KOPT-K1 (cell line): ENCODE measurements at regions not wholly inside any gene's neighbourhood (a gene's known extent, or its start where the extent isn't known, plus 50 kb on each side); places are given as distances from the start of the nearest gene placed in this dataset.
"Not testable (repeated sequence)": the region's sequence is repeated elsewhere in the genome, so short reads cannot be mapped to it uniquely, and the experiment has no call there.

ENCODE experiments used
- H3K27ac ChIP-seq: fragments of 200-600 bp; sonication (generic); 2 replicates; pipeline ENCODE4 v1.5.1; 2016; ENCODE audit warnings: antibody characterized with exemption, mild to moderate bottlenecking, low read depth, low read length; ENCODE audit not compliant: poor library complexity, severe bottlenecking
- H3K36me3 ChIP-seq: fragments of 200-600 bp; sonication (generic); 2 replicates; pipeline ENCODE4 v1.5.1; 2017; ENCODE audit warnings: antibody characterized with exemption, mild to moderate bottlenecking, low read length, moderate library complexity; ENCODE audit not compliant: insufficient read depth
- H3K9me3 ChIP-seq: fragments of 200-600 bp; sonication (generic); 2 replicates; pipeline ENCODE4 v1.5.1; 2017; ENCODE audit warnings: antibody characterized with exemption, low read length, mild to moderate bottlenecking; ENCODE audit not compliant: insufficient read depth, poor library complexity, severe bottlenecking

DNA sequence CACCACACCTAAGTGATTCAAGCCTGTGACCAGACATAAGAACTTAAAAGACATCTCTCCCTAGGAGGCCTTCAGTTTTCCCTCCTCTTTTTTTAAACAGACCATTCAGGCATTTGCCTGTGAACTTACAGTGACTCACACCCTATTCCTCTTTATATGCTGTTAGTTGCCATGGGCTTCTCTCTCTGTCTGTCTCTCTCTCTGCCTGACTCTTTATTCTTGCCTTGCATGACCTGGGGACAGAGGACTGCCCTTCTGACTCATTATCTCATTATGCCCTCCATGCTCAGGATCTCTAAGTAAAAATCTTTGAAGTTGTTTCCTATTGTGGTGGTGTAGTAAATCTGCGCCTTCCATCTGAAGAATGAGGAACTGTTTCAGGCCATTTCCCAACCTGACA, 442.2 kb upstream of the MAN1A1 start:
- Histone ChIP-seq H3K9me3 (no peaks in the 10 kb centered on the region), H3K27ac (no peak overlapping the region), H3K36me3 (no peaks in the 10 kb centered on the region)

GRCh38 chr6:119781365-119781764, 431.8 kb upstream of the MAN1A1 start:
- H3K36me3 ChIP-seq, result no peaks in the 10 kb centered on the region
- no peaks in the 10 kb centered on the region for H3K9me3 ChIP-seq
- no peak overlapping the region for H3K27ac ChIP-seq

DNA sequence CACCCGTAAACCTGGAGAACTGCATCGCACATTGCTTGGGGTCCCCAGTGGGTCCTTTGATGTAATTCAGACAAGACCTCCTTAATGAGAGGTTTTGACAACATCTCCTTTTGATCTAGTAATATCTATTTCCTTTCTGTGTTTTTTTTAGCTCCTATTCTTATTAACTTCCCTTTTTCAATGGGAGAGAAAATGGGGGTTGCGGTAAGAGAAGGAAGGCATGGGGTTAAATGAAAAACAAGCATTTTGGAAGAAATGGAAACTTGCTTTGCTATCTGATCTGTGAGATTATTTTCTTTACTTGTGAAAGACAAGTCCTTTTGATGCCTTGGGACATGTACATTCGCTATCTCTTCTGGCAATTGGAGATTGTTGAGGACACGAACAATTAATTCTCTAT, 418.6 kb upstream of the MAN1A1 start:
- Histone ChIP-seq H3K27ac (no peak overlapping the region), H3K36me3 (no peaks in the 10 kb centered on the region), H3K9me3 (peaks cover 8% of the 10 kb centered on the region)

DNA sequence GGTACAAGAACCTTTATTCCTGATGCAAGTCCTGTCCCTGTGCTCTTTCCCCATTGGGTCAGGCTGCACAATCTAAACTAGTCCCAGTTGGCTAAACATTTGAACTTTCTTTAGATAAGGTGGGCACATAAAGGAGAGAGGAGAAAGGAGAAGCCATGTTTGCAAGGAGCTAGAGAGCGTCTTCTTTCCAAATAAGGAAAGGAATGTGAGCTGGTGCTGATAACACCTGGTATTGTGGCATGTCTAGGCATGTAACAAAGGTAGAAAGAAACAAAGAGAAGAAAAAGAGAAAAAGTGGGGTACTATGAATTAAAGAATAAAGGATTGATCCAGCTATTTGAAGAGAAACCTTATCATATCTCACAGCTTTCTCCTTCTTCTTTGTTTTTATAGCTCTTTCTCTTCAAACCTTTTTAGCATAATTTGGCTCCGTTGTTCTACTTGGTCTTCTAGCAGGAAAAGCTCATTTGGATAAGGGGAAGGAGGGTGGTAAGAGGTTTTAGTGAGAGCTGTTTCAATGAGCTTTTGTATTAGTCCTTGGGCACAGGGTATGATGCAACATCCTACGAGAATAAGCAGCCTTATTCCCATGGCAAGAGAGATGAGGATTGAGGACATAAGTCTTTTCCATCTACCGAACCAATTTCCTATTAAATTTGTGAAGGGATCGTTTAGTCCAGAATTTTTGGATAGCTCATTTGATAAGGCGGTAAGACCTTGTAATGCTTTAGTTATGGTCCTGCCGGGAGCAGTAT, 415.5 kb upstream of the MAN1A1 start:
- Histone ChIP-seq H3K27ac (no peak overlapping the region), H3K36me3 (no peaks in the 10 kb centered on the region), H3K9me3 (no peaks in the 10 kb centered on the region)

GRCh38 chr6:119760046-119760445, 410.5 kb upstream of the MAN1A1 start:
- Histone ChIP-seq H3K27ac (no peak overlapping the region), H3K9me3 (no peaks in the 10 kb centered on the region), H3K36me3 (no peaks in the 10 kb centered on the region)

- Histone ChIP-seq H3K9me3 (no peaks in the 10 kb centered on the region), H3K27ac (no peak overlapping the region), H3K36me3 (no peaks in the 10 kb centered on the region)
These were observed 408.8 kb upstream of the MAN1A1 start for GRCh38 chr6:119758385-119758784.

- H3K27ac ChIP-seq, result no peak overlapping the region
- no peaks in the 10 kb centered on the region for H3K36me3 ChIP-seq
- no peaks in the 10 kb centered on the region for H3K9me3 ChIP-seq
These were observed 407.9 kb upstream of the MAN1A1 start for GRCh38 chr6:119757467-119757866.

DNA sequence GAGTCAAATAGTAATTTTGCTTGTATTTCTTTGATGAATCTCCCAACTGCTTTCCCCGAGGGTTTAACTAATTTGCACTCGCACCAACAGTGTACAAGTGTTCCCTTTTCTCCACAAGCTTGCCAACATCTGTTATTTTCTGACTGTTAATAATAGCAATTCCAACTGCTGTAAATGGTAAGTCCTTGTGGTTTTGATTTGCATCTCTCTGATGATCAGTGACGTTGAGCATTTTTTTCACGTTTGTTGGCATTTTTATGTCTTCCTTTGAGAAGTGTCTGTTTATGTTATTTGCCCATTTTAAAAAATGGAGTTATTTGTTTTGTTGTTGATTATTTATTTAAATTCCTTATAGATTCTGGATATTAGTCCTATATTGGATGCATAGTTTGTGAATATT, 399.8 kb upstream of the MAN1A1 start:
- Histone ChIP-seq H3K9me3 (no peaks in the 10 kb centered on the region), H3K27ac (no peak overlapping the region), H3K36me3 (no peaks in the 10 kb centered on the region)

GRCh38 chr6:119748535-119748934, 399.0 kb upstream of the MAN1A1 start:
- H3K36me3 ChIP-seq, H3K9me3 ChIP-seq, H3K27ac ChIP-seq: not testable (repeated sequence)

GRCh38 chr6:119742188-119742803, 392.7 kb upstream of the MAN1A1 start:
- Histone ChIP-seq H3K27ac (no peak overlapping the region), H3K36me3 (no peaks in the 10 kb centered on the region), H3K9me3 (no peaks in the 10 kb centered on the region)

DNA sequence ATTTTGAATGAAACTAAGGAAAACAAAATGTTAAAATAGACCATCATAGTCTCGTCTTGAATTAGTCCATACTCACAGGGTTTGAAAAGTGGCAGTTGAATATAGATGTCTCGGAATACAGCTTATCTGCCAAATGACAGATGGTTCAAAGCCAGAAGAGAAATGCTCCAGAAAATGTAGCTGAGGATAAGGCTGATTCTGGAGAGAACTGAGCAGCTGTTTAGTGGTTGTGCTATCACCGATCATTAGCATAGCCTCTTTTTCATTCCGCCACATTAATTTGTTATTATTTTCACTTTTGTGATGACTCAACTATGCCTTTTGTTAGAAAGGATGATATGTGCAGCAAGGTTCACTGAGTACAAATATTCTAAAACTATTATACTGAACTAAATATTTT, 390.2 kb upstream of the MAN1A1 start:
- Histone ChIP-seq H3K27ac (no peak overlapping the region), H3K9me3 (no peaks in the 10 kb centered on the region), H3K36me3 (no peaks in the 10 kb centered on the region)

- Histone ChIP-seq H3K9me3 (no peaks in the 10 kb centered on the region), H3K36me3 (no peaks in the 10 kb centered on the region), H3K27ac (no peak overlapping the region)
These were observed 388.9 kb upstream of the MAN1A1 start for GRCh38 chr6:119738425-119738824.

DNA sequence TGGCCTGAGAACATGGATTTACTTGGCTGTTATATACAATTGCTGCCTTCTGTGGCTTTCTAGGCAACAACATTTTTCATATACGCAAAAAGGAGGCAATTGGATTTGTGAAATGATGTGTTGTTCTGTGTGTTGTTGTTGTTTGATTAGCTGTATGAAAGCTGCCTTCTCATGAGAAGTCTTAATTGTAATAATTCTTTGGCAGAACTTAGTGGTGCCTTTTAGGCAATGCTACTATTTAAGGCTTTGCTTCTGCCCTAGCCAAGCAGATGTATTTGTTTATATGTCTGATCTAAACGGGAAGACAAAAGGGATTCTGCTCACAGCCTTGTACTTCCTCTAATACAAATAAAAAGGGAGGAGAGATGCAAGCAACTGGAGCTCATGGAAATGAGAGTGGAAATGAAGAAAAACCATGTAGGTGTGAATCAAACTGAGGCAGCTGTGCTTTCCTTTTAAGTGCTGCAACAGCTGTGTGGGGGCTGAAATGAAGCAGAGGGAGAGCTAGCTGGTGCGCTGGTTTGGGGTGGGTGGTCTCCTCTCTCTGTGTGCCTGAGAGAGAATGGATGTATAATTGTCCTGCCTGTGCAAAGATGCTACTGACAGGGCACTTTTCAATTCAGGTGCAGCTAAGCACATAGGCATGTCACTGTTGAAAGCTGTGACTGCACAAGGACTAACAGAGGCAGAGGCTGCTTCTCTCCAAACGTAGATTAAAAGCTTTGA, 386.9 kb upstream of the MAN1A1 start:
- H3K9me3 ChIP-seq, result no peaks in the 10 kb centered on the region
- no peaks in the 10 kb centered on the region for H3K36me3 ChIP-seq
- no peak overlapping the region for H3K27ac ChIP-seq

DNA sequence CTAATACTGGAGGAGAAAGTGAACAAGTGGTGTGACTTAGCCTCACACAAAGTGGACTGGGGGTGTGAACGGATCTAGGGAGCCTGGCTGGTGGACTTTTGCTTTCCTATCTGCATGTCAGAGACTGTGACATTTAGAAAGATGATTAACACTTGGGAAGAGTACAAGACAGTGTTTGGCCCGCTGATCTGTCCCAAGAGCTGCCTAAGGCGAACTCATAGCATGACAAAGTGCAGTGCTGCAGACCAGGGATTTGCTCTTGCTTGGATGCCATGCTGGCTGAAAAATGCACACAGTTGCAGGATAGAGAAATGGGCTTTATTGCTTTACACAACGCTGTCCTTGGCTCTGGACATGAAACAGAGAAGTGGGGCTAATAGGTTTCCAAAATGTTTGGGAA, 386.0 kb upstream of the MAN1A1 start:
- no peaks in the 10 kb centered on the region for H3K36me3 ChIP-seq
- H3K9me3 ChIP-seq, result no peaks in the 10 kb centered on the region
- H3K27ac ChIP-seq, result no peak overlapping the region

- Histone ChIP-seq H3K36me3 (no peaks in the 10 kb centered on the region), H3K27ac (no peak overlapping the region), H3K9me3 (no peaks in the 10 kb centered on the region)
These were observed 384.7 kb upstream of the MAN1A1 start for GRCh38 chr6:119734227-119734626.
